Gastroesophageal sphincter (tissue), 4 donors: ENCODE measurements at regions not wholly inside any gene's neighbourhood (a gene's known extent, or its start where the extent isn't known, plus 50 kb on each side); places are given as distances from the start of the nearest gene placed in this dataset.

Experiments used
- ATAC-seq: fragments of 150-250 bp; one replicate; pipeline ENCODE4 v1.9.1; 2016; ENCODE audit warnings: mild to moderate bottlenecking, moderate library complexity
- H3K27ac ChIP-seq, 4 donors: fragments of 200-600 bp; sonication (generic) in 3 of 4; 1 replicate in 3 of 4; 2 replicates in 1 of 4; pipeline ENCODE4 v1.5.1; 2016 to 2019
- H3K27me3 ChIP-seq: fragments of 200-600 bp; sonication (generic); one replicate; pipeline ENCODE4 v1.5.1; 2019
- H3K36me3 ChIP-seq, 2 donors: fragments of 200-600 bp; sonication (generic); one replicate each; pipeline ENCODE4 v1.5.1; 2019; ENCODE audit warnings: control low read depth in 1 of 2
- H3K4me1 ChIP-seq, 3 donors: fragments of 200-600 bp; sonication (generic); 1 replicate in 2 of 3; 2 replicates in 1 of 3; pipeline ENCODE4 v1.5.1; 2016 to 2019; ENCODE audit warnings: control low read depth in 2 of 3
- H3K4me3 ChIP-seq, 2 donors: fragments of 200-600 bp; sonication (generic); one replicate each; pipeline ENCODE4 v1.5.1; 2019; ENCODE audit warnings: mild to moderate bottlenecking in 1 of 2, moderate library complexity in 1 of 2
- H3K9me3 ChIP-seq, 3 donors: fragments of 200-600 bp; sonication (generic); one replicate each; pipeline ENCODE4 v1.5.1; 2017 to 2019; ENCODE audit warnings: control low read depth in 2 of 3
- EP300 ChIP-seq: sonication (generic); formaldehyde crosslinking; IDR thresholded peaks from one replicate; pipeline ENCODE4 v1.6.1; 2017; ENCODE audit warnings: antibody characterized with exemption, mild to moderate bottlenecking
- POLR2A ChIP-seq, 2 donors: fragments of 450-650 bp; IDR thresholded peaks; one replicate each; pipeline ENCODE4 v1.6.1; 2017; ENCODE audit warnings: antibody characterized with exemption in 2 of 2, mild to moderate bottlenecking in 2 of 2, moderate library complexity in 1 of 2
- POLR2AphosphoS5 ChIP-seq: sonication (generic); formaldehyde crosslinking; IDR thresholded peaks from one replicate; pipeline ENCODE4 v1.6.1; 2017; ENCODE audit warnings: antibody characterized with exemption
- WGBS, 2 donors: methylation state at CpG; one replicate each; pipeline ENCODE4 v1.1.5; 2018; ENCODE audit warnings: low coverage in 1 of 2; 5-methylcytosine and 5-hydroxymethylcytosine counted together
- TF ChIP-seq, protein P1 (sequence below), 4 experiments: fragments of 200-600 bp in 2 of 4; fragments of 450-650 bp in 2 of 4; sonication (generic) in 1 of 4; IDR thresholded peaks; one replicate each; pipeline ENCODE4 v1.5.1; 2017 to 2019; ENCODE audit warnings: antibody characterized with exemption in 4 of 4, mild to moderate bottlenecking in 2 of 4, moderate library complexity in 2 of 4

DNA sequence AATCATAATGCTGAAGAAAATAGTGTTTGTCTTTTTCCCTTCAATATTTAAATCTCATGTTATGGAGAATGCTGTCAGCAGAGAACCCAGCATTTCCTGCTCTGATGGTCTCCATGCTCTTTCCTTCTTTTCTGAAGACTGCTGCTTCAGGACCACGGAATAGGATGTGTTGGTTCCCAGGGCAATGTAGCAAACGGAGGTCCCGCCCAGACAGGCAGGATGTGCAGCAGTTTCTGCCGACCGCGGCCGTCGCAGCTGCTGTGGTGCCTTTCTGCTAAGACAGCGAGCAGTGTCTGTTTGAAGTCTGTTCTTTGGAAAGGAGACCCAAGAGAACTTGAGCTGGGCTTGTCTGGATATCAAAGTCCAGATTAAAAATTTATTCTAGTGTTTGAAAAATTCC is 654.3 kb downstream of the CCDC171 start:
- H3K9me3 ChIP-seq, result no peaks in the 10 kb centered on the region
- ATAC-seq, result peak; percentile 55
- H3K36me3 ChIP-seq, result no peaks in the 10 kb centered on the region
- no peak overlapping the region for H3K27ac ChIP-seq
- no peak for TF ChIP-seq POLR2A (IDR thresholded peaks at IDR 0.05)
- no peak for TF ChIP-seq POLR2AphosphoS5
- TF ChIP-seq, protein P1, sequence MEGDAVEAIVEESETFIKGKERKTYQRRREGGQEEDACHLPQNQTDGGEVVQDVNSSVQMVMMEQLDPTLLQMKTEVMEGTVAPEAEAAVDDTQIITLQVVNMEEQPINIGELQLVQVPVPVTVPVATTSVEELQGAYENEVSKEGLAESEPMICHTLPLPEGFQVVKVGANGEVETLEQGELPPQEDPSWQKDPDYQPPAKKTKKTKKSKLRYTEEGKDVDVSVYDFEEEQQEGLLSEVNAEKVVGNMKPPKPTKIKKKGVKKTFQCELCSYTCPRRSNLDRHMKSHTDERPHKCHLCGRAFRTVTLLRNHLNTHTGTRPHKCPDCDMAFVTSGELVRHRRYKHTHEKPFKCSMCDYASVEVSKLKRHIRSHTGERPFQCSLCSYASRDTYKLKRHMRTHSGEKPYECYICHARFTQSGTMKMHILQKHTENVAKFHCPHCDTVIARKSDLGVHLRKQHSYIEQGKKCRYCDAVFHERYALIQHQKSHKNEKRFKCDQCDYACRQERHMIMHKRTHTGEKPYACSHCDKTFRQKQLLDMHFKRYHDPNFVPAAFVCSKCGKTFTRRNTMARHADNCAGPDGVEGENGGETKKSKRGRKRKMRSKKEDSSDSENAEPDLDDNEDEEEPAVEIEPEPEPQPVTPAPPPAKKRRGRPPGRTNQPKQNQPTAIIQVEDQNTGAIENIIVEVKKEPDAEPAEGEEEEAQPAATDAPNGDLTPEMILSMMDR (IDR thresholded peaks at IDR 0.05), result no peak
- TF ChIP-seq EP300, result no peak
- 18 to 20% methylated on average over 3 to 7 of the region's 9 CpGs for WGBS, 2 donors
- H3K4me3 ChIP-seq, result no peak overlapping the region
- no peaks in the 10 kb centered on the region for H3K4me1 ChIP-seq
- no peaks in the 10 kb centered on the region for H3K27me3 ChIP-seq

DNA sequence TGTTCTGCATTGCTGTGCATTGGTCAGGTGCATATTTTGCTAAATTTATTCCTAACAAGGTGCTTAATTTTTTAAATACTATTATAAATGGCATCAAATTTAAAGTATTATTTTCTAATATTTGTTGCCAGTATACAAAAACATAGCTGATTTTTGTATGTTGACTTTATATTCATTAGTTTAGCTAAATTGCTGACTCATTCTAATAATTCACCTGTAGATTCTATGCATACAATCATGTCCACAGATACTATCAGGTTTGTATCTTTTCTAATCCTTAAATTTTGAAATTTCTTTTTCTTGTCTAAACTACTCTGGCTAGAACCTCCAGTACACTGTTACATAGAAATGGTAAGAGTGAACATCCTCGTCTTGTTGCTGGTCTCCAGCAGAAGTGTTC is 657.6 kb downstream of the CCDC171 start:
- 93 to 100% methylated on average over 1 of the region's 1 CpG for WGBS, 2 donors
- no peak overlapping the region for H3K27ac ChIP-seq
- H3K9me3 ChIP-seq, result no peaks in the 10 kb centered on the region
- ATAC-seq, result no peak
- no peaks in the 10 kb centered on the region for H3K36me3 ChIP-seq
- no peaks in the 10 kb centered on the region for H3K27me3 ChIP-seq
- no peak for TF ChIP-seq POLR2A (IDR thresholded peaks at IDR 0.05)
- TF ChIP-seq, protein P1 (IDR thresholded peaks at IDR 0.05), result no peak
- peaks cover 4 to 27% (median 11%) of the 10 kb centered on the region in 3 donors for H3K4me1 ChIP-seq
- no peak overlapping the region for H3K4me3 ChIP-seq

DNA sequence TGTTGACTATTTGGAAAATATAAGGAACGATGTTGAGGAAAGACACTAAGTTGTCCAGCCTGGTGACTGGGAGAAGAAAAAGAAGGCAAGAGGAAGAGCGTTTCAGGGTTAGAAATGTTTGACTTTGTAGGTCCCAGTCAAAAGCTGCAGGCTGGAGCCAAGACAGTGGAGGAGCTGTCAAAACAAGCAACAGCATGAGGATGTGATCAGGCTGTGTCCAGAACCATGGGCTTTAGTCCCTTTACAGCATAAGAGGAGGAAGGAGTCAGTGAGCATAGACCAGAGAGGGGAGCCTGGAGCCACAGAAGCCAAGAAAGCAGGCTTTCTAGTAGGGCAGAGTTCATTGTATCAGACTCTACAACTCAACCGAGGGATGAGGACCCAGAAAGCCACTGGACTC is 658.5 kb downstream of the BNC2 start:
- Histone ChIP-seq H3K4me3 (no peak overlapping the region), H3K27me3 (no peaks in the 10 kb centered on the region), H3K9me3 (no peaks in the 10 kb centered on the region), H3K4me1 (peaks cover 4 to 27% (median 11%) of the 10 kb centered on the region in 3 donors), H3K36me3 (no peaks in the 10 kb centered on the region), H3K27ac (no peak overlapping the region)
- 68 to 69% methylated on average over 3 of the region's 3 CpGs for WGBS, 2 donors
- peak; percentile 53 for ATAC-seq
- TF ChIP-seq POLR2AphosphoS5, result no peak
- no peak for TF ChIP-seq POLR2A (IDR thresholded peaks at IDR 0.05)
- TF ChIP-seq, protein P1 (IDR thresholded peaks at IDR 0.05), result no peak
- TF ChIP-seq EP300, result no peak

DNA sequence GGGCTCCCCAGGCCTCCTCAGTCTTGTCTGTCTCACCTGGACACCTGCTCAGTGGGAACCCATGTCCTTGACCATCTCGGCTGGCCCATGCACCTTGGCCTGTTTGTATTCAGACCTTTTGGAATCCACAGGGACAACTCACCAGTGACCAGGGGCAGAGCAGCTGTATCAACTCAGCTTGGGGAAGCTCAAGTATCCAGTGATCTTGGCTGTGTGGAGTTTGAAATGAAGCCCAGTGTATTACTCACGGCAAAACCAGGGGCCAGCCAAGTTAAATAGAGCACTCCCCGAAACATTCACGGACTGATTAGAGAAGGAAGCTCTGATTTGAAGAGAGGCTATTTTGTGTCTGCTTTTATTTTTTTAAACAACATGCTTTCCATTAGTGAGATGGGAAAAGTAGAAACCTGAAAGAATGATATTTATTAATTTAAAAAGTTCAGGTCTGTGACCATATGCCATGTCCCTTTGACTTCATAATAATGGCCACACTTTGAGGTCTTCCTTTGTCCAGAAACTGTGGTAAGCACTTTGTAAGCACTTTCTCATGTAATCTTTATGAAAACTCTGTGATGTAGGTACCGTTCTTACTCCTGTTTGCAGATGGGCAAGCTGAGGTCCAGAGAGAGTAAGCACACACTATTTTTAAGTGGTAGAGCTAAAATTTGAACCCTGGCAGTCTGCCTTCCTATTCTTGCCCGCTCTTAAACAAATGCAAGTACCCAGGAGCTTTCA is 656.5 kb downstream of the BNC2 start:
- TF ChIP-seq EP300 (no peak), POLR2AphosphoS5 (peak; percentile 45)
- H3K36me3 ChIP-seq, result no peaks in the 10 kb centered on the region
- peaks cover 4 to 27% (median 11%) of the 10 kb centered on the region in 3 donors for H3K4me1 ChIP-seq
- peak overlapping the region in 2 of 4 donors; percentile 42 to 44 for H3K27ac ChIP-seq
- ATAC-seq, result peak; percentile 87
- H3K4me3 ChIP-seq, result no peak overlapping the region
- 40 to 100% methylated on average over 2 to 6 of the region's 6 CpGs for WGBS, 2 donors
- no peaks in the 10 kb centered on the region for H3K27me3 ChIP-seq
- no peaks in the 10 kb centered on the region for H3K9me3 ChIP-seq

DNA sequence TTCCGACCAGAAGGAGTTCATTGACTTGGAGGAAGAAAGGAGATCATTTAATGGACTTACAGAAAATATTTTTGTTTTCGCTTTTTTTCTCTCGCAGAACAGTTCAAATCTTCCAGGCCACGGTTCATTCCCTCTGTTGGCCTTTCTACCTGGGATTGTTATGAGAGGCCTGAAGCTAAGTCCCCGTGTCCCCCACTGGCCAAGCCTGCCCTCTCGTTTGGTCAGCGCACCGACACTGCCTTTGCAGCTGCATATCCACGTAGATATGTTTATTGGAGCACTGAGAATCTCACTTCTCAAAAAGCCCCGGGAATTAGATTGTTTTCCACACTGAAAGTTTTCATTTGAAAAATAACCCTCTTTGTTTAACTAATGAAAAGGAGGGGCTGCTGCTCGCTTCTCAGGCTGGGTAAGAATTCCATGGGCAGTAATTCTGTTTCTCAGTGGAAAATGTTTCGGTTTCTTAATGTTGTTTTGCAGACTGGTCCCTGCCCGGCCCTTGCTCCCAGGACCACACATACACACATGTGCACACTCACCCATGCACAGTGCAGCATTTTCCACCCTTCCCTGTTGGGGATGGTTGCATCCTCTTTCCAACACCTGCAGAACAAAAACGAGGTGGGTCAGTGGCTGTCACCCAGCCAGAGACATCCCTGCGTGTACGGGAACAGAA is 655.7 kb downstream of the BNC2 start:
- WGBS, 2 donors, result 46 to 58% methylated on average over 3 to 14 of the region's 16 CpGs
- Histone ChIP-seq H3K9me3 (no peaks in the 10 kb centered on the region), H3K36me3 (no peaks in the 10 kb centered on the region), H3K27ac (peak overlapping the region in 3 of 4 donors; percentile 41 to 43 (median 42)), H3K27me3 (no peaks in the 10 kb centered on the region), H3K4me1 (peaks cover 4 to 27% (median 11%) of the 10 kb centered on the region in 3 donors), H3K4me3 (peak overlapping the region in 1 of 2 donors; percentile 4)
- TF ChIP-seq POLR2A (IDR thresholded peaks at IDR 0.05) (no peak), POLR2AphosphoS5 (no peak), EP300 (no peak)
- TF ChIP-seq, protein P1 (IDR thresholded peaks at IDR 0.05), result no peak
- no peak for ATAC-seq
